NCI-H146 treated with DMSO at 0.1 percent for 48 hours (cell line): ENCODE measurements at regions not wholly inside any gene's neighbourhood (a gene's known extent, or its start where the extent isn't known, plus 50 kb on each side); places are given as distances from the start of the nearest gene placed in this dataset.
"Not testable (repeated sequence)": the region's sequence is repeated elsewhere in the genome, so short reads cannot be mapped to it uniquely, and the experiment has no call there.

Experiments used
- DNase-seq: peaks from one replicate; lab custom pipeline; 2025; ENCODE audit not compliant: unreplicated experiment; lab: John Stamatoyannopoulos, UW

GRCh38 chr2:16194931-16195680 lies 254.8 kb downstream of the MYCN start:
- DNase-seq, result no peak

- no peak for DNase-seq
Observed at GRCh38 chr2:16194530-16194929, 254.2 kb downstream of the MYCN start.

GRCh38 chr2:16194096-16194390 lies 253.7 kb downstream of the MYCN start:
- no peak for DNase-seq

GRCh38 chr2:16192416-16193216 lies 252.3 kb downstream of the MYCN start:
- no peak for DNase-seq

- no peak for DNase-seq
Observed at GRCh38 chr2:16191431-16192200, 251.3 kb downstream of the MYCN start.

GRCh38 chr2:16190446-16191270 lies 250.3 kb downstream of the MYCN start:
- no peak for DNase-seq

GRCh38 chr2:16189836-16190160 lies 249.4 kb downstream of the MYCN start:
- no peak for DNase-seq

GRCh38 chr2:16189029-16189835 lies 248.9 kb downstream of the MYCN start:
- DNase-seq, result peak; percentile 32

- DNase-seq, result no peak
Observed at GRCh38 chr2:16188261-16188890, 248.0 kb downstream of the MYCN start.

- no peak for DNase-seq
Observed at GRCh38 chr2:16187482-16187817, 247.1 kb downstream of the MYCN start.

- DNase-seq, result no peak
Observed at GRCh38 chr2:16186661-16187481, 246.5 kb downstream of the MYCN start.

- DNase-seq, result no peak
Observed at GRCh38 chr2:16185801-16186272, 245.5 kb downstream of the MYCN start.

- no peak for DNase-seq
Observed at GRCh38 chr2:16184945-16185660, 244.8 kb downstream of the MYCN start.

- DNase-seq, result no peak
Observed at GRCh38 chr2:16184341-16184890, 244.1 kb downstream of the MYCN start.

GRCh38 chr2:16183345-16183744 lies 243.0 kb downstream of the MYCN start:
- no peak for DNase-seq

GRCh38 chr2:16182841-16183240 lies 242.5 kb downstream of the MYCN start:
- no peak for DNase-seq

GRCh38 chr2:16182311-16182815 lies 242.0 kb downstream of the MYCN start:
- DNase-seq, result not testable (repeated sequence)

GRCh38 chr2:16181741-16182090 lies 241.4 kb downstream of the MYCN start:
- no peak for DNase-seq
